Muscle of leg (tissue), 3 donors: ENCODE measurements at regions not wholly inside any gene's neighbourhood (a gene's known extent, or its start where the extent isn't known, plus 50 kb on each side); places are given as distances from the start of the nearest gene placed in this dataset.

Source experiments
- DNase-seq: peaks from one replicate; pipeline ENCODE4 v3.0.0; 2013
- H3K27ac ChIP-seq: one replicate; pipeline ENCODE4 v1.5.1; 2013; ENCODE audit warnings: mild to moderate bottlenecking, low read length, control low read depth
- H3K27me3 ChIP-seq: one replicate; pipeline ENCODE4 v1.6.1; 2013; ENCODE audit warnings: low read length; ENCODE audit not compliant: control insufficient read depth, insufficient read depth
- H3K36me3 ChIP-seq: one replicate; pipeline ENCODE4 v1.6.1; 2013; ENCODE audit warnings: low read length; ENCODE audit not compliant: control insufficient read depth, insufficient read depth
- H3K4me1 ChIP-seq: one replicate; pipeline ENCODE4 v1.6.1; 2013; ENCODE audit warnings: low read length; ENCODE audit not compliant: control insufficient read depth, insufficient read depth
- H3K4me3 ChIP-seq: one replicate; pipeline ENCODE4 v1.5.1; 2013; ENCODE audit warnings: low read length, control low read depth
- H3K9me3 ChIP-seq: replicated peaks from 2 replicates; pipeline ENCODE4 v1.6.1; 2013; ENCODE audit warnings: low read depth, low read length; ENCODE audit not compliant: control insufficient read depth
- WGBS: methylation state at CpG from one replicate; pipeline ENCODE4 v1.1.5; 2013; ENCODE audit warnings: missing lambda C conversion rate; ENCODE audit not compliant: insufficient coverage; 5-methylcytosine and 5-hydroxymethylcytosine counted together

DNA sequence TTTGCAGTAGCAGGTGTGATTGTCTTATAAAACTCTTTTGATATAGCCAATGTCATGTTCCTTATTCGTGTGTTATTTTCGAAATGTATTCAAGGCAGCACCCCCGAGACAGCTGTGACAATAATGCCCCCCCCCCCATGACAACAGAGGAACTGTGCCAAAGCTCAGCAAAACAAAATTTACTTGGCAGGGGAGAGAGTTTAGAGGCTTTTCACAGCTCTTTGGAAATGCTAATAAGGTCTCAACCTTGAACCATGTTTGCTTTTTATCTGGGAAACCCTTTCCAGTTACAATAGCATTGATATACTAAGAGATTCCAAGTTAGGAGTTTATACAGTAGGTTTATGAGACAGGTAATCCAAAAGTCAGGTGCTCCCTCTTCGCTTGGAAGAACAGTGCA, 56.4 kb upstream of the USP44 start:
- Histone ChIP-seq H3K27ac (peak overlapping the region; percentile 45), H3K4me1 (peaks cover 10% of the 10 kb centered on the region)
- no CpG with 5 or more reads among the region's 4 CpGs for WGBS

DNA sequence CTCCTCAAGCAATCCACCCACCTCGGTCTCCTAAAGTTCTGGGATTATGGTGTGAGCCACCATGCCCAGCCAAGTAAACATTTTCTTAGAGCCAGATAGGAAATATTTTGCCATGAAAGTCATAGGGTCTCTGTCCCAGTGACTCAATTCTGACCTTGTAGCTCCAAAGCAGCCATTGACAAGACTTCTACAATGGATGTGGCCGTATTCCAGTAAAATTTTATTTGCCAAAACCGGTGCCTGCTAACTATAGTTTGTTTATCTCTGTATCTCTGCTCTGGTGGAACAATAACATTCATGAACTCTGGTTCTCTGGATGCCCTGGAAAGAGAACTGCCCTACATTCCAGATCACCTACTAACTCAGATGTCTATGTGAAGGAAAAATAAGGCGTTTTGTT, 54.6 kb upstream of the USP44 start:
- Histone ChIP-seq H3K9me3 (no peaks in the 10 kb centered on the region), H3K27me3 (no peaks in the 10 kb centered on the region), H3K27ac (no peak overlapping the region), H3K36me3 (no peaks in the 10 kb centered on the region), H3K4me3 (no peak overlapping the region), H3K4me1 (peaks cover 20% of the 10 kb centered on the region)
- no CpG with 5 or more reads among the region's 4 CpGs for WGBS
- DNase-seq: no peak

More for the DNA sequence above, 56.4 kb upstream of the USP44 start:
- no peaks in the 10 kb centered on the region for H3K36me3 ChIP-seq
- no peak overlapping the region for H3K4me3 ChIP-seq
- peak; percentile 62 for DNase-seq
- no peaks in the 10 kb centered on the region for H3K27me3 ChIP-seq
- no peaks in the 10 kb centered on the region for H3K9me3 ChIP-seq

GRCh38 chr12:95605087-95605486, 53.8 kb upstream of the USP44 start:
- WGBS: no CpG with 5 or more reads among the region's 2 CpGs
- H3K4me1 ChIP-seq: peaks cover 20% of the 10 kb centered on the region
- DNase-seq: no peak
- no peaks in the 10 kb centered on the region for H3K9me3 ChIP-seq
- H3K27ac ChIP-seq: no peak overlapping the region
- H3K36me3 ChIP-seq: no peaks in the 10 kb centered on the region
- no peak overlapping the region for H3K4me3 ChIP-seq
- H3K27me3 ChIP-seq: no peaks in the 10 kb centered on the region

DNA sequence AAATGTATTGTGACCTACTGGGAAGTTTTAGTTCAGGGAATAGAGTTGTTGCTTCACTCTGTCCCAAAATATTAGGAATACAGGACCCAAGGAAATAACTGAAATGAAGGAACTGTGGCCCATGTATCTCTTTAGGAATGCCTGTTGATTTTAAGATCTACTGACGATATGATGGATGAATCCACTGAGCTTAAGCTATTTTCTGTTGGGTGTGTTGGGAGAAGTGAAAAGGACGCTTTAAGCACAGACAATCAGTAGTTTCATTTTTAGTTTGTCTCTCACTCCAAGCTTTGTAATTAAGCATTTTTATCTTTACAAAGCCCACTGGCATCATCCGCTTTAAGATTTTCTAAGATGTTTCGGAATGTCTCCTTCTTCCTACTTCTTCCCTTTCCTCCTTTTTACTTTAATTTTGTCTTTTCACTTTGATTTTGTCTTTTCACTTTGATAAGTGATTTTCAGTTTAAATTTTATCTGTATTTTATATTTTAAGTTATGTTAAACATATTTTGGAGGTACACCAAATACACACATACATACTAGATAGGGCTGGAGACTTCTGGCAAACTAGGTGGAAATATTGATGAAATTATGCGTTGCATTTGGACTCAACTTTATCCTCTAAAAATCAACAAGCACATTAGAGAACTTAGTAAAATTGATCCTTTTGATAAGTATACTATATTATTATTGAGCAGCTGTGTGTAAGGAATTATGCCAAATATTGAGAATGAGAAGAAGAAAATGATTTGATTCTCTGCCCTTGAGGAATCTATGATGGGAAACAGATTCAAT, 52.3 kb upstream of the USP44 start:
- Histone ChIP-seq H3K27me3 (no peaks in the 10 kb centered on the region), H3K4me1 (peaks cover 18% of the 10 kb centered on the region), H3K4me3 (no peak overlapping the region), H3K9me3 (no peaks in the 10 kb centered on the region), H3K27ac (peak overlapping the region; percentile 2), H3K36me3 (no peaks in the 10 kb centered on the region)
- DNase-seq: peak; percentile 83
- no CpG with 5 or more reads among the region's 5 CpGs for WGBS

GRCh38 chr12:95601091-95601961, 50.0 kb upstream of the USP44 start:
- peak; percentile 96 for DNase-seq
- 9% methylated on average over 1 of the region's 6 CpGs for WGBS
- peak overlapping the region; percentile 77 for H3K27ac ChIP-seq
- peaks cover 10% of the 10 kb centered on the region for H3K4me1 ChIP-seq
- H3K4me3 ChIP-seq: no peak overlapping the region
- no peaks in the 10 kb centered on the region for H3K36me3 ChIP-seq
- H3K9me3 ChIP-seq: no peaks in the 10 kb centered on the region
- H3K27me3 ChIP-seq: no peaks in the 10 kb centered on the region
